ENCODE measurements at regions not wholly inside any gene's neighbourhood (a gene's known extent, or its start where the extent isn't known, plus 50 kb on each side); places are given as distances from the start of the nearest gene placed in this dataset.

- DNase-seq (no peak), ATAC-seq (replicated peaks) (no peak)
- Mint-ChIP-seq H3K36me3 (ENCODE audit: insufficient read depth) (no peaks in the 10 kb centered on the region), H3K27ac (no peak overlapping the region), H3K27me3 (no peaks in the 10 kb centered on the region), H3K9me3 (peaks cover 7% of the 10 kb centered on the region in 2 donors), H3K4me3 (no peak overlapping the region), H3K4me1 (ENCODE audit: low read depth in 2 of 2) (no peaks in the 10 kb centered on the region)
Measured at GRCh38 chr7:68336594-68336993, 1261.7 kb upstream of the AUTS2 start.

DNA sequence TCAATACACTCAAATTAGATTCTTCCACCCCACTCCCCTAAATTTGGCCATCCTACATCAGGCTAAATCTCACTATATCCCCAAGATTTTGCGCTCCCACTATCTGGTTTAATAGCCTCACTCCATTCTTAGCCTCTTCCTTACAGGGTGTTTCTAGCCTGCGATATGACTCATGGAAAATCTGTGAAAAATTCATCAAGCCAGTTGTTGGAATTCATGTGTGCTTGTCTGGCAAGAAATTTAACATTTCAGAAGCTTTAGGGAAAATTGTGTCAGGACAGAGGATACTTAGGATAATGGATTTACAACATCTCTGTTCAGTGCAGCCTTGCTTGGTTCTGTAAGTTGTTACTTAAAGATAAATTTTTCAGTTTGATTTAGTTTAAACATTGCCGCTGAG, 1249.9 kb upstream of the AUTS2 start:
- Mint-ChIP-seq H3K27ac (no peak overlapping the region), H3K4me1 (ENCODE audit: low read depth in 2 of 2) (no peaks in the 10 kb centered on the region), H3K27me3 (no peaks in the 10 kb centered on the region), H3K4me3 (no peak overlapping the region), H3K36me3 (ENCODE audit: insufficient read depth) (no peaks in the 10 kb centered on the region), H3K9me3 (peaks cover 0 to 12% of the 10 kb centered on the region in 2 donors)
- no peak for DNase-seq
- ATAC-seq (replicated peaks), result no peak

- peaks cover 0 to 30% of the 10 kb centered on the region in 2 donors for H3K9me3 Mint-ChIP-seq
- no peak overlapping the region for H3K4me3 Mint-ChIP-seq
- no peaks in the 10 kb centered on the region for H3K4me1 Mint-ChIP-seq (ENCODE audit: low read depth in 2 of 2)
- no peak for DNase-seq
- H3K27me3 Mint-ChIP-seq, result no peaks in the 10 kb centered on the region
- no peak overlapping the region for H3K27ac Mint-ChIP-seq
- ATAC-seq (replicated peaks), result no peak
- no peaks in the 10 kb centered on the region for H3K36me3 Mint-ChIP-seq (ENCODE audit: insufficient read depth)
Measured at GRCh38 chr7:68362745-68363518, 1235.3 kb upstream of the AUTS2 start.

DNA sequence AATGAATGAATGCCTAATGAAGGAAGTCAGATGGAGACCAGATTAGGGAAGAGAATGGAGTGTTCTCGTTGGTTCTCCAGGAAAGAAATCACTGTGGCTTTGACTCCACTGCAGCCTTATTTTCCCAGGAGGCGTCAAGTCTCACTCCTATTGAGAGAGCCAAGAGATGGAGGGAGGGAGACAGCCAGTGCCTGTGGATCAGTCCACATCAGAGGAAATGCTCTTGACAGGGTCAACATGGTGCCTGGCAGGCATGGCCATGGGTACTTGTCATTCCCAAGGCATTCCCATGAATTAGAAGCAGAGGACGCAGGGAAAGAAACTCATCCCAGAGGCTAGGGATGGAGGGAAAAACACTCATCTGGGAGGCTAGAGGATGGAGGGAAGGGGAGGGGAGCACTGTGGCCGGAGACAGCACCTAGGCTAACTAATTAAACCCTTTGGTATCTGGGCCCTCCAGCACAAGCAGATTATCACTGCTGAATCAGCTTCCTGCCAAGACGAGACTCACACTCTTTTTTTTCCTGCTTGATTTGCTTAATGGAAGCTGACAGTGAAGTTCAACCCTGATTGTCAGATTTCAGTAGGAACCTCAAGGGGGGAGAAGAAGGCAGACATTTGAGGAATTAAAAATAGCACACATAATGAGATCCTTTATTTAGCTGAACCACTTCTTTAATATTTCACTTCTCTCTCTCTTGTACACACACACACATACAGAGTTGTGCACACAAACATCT, 1233.2 kb upstream of the AUTS2 start:
- Mint-ChIP-seq H3K27ac (no peak overlapping the region), H3K4me3 (no peak overlapping the region), H3K9me3 (peaks cover 5 to 38% of the 10 kb centered on the region in 2 donors), H3K36me3 (ENCODE audit: insufficient read depth) (no peaks in the 10 kb centered on the region), H3K4me1 (ENCODE audit: low read depth in 2 of 2) (no peaks in the 10 kb centered on the region), H3K27me3 (no peaks in the 10 kb centered on the region)
- ATAC-seq (replicated peaks) (no peak), DNase-seq (no peak)

- Mint-ChIP-seq H3K36me3 (ENCODE audit: insufficient read depth) (no peaks in the 10 kb centered on the region), H3K4me1 (ENCODE audit: low read depth in 2 of 2) (no peaks in the 10 kb centered on the region), H3K4me3 (no peak overlapping the region), H3K27me3 (no peaks in the 10 kb centered on the region), H3K9me3 (peaks cover 10 to 20% of the 10 kb centered on the region in 2 donors), H3K27ac (no peak overlapping the region)
- DNase-seq (no peak), ATAC-seq (replicated peaks) (no peak)
Measured at GRCh38 chr7:68371985-68372384, 1226.3 kb upstream of the AUTS2 start.

DNA sequence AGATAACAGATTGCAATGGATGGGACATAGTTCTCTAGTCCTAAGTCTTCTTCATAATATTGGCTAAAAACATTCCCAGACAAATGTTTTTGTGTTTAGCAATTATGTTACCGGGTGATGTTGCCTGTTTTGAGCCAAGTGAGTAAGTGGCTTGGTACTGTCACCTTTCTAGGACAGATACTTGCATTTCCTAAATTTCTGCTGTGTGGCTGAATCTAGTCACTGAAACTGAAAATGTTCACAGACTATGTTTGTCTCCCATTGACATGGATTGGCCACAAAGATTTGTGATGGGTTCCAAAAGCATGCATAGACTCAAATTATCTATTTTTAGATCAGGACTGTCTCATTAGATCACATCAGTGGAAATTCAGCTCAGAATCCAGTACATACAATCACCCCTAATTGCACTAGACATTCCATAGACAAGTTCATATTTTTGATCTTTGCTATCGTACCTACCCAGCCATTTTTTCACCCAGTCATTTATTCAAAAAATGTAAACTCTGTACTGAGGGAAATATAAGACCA, 1222.1 kb upstream of the AUTS2 start:
- Mint-ChIP-seq H3K4me3 (no peak overlapping the region), H3K27ac (no peak overlapping the region), H3K36me3 (ENCODE audit: insufficient read depth) (no peaks in the 10 kb centered on the region), H3K4me1 (ENCODE audit: low read depth in 2 of 2) (no peaks in the 10 kb centered on the region), H3K27me3 (no peaks in the 10 kb centered on the region), H3K9me3 (peaks cover 5 to 27% of the 10 kb centered on the region in 2 donors)
- ATAC-seq (replicated peaks), result no peak
- no peak for DNase-seq

- peaks cover 3 to 36% of the 10 kb centered on the region in 2 donors for H3K9me3 Mint-ChIP-seq
- H3K36me3 Mint-ChIP-seq (ENCODE audit: insufficient read depth), result no peaks in the 10 kb centered on the region
- H3K4me3 Mint-ChIP-seq, result no peak overlapping the region
- DNase-seq, result no peak
- H3K4me1 Mint-ChIP-seq (ENCODE audit: low read depth in 2 of 2), result no peaks in the 10 kb centered on the region
- no peak overlapping the region for H3K27ac Mint-ChIP-seq
- ATAC-seq (replicated peaks), result no peak
- H3K27me3 Mint-ChIP-seq, result no peaks in the 10 kb centered on the region
Measured at GRCh38 chr7:68381731-68382130, 1216.5 kb upstream of the AUTS2 start.

DNA sequence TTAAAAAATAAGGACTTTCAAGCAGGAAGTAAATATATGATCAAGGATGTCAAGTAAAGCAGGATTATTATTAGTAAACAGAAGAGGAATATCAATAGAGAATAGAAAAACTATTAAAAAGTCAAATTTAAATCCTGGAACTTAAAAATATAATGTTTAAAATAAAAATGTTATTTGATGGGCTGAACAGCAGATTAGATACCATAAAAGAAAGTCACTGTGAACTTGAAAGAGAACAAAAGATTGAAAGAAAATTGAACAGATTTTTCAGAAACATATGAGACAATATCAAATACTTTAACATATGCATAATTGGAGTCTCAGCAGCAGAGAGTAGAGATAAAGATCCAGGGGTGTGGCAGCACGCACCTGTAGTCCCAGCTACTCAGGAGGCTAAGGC, 1213.7 kb upstream of the AUTS2 start:
- DNase-seq (no peak), ATAC-seq (replicated peaks) (no peak)
- H3K27ac Mint-ChIP-seq, result no peak overlapping the region
- H3K36me3 Mint-ChIP-seq (ENCODE audit: insufficient read depth), result no peaks in the 10 kb centered on the region
- H3K9me3 Mint-ChIP-seq, result peaks cover 8 to 33% of the 10 kb centered on the region in 2 donors
- no peaks in the 10 kb centered on the region for H3K4me1 Mint-ChIP-seq (ENCODE audit: low read depth in 2 of 2)
- no peak overlapping the region for H3K4me3 Mint-ChIP-seq
- no peaks in the 10 kb centered on the region for H3K27me3 Mint-ChIP-seq

DNA sequence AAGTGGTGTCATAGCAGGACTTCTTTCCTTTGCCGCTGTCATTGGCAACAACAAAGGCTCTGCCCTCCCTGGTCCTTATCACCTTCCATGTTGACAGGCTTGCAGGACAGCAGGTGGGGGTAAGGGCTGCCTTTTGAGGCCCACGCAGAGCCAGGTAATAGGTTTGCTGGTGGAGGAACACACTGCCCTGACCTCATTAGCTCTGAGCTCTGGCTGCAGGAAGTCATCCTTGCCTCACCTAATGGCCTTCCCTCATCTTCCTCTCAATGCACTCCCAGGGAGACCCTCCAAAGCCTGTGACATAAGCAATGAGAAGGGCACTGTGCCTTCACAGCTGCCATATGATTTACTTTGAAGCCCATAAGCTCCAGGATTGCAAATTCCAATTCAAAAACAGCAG, 1205.2 kb upstream of the AUTS2 start:
- H3K27me3 Mint-ChIP-seq, result no peaks in the 10 kb centered on the region
- H3K27ac Mint-ChIP-seq, result no peak overlapping the region
- ATAC-seq (replicated peaks) (no peak), DNase-seq (no peak)
- no peaks in the 10 kb centered on the region for H3K4me1 Mint-ChIP-seq (ENCODE audit: low read depth in 2 of 2)
- no peaks in the 10 kb centered on the region for H3K36me3 Mint-ChIP-seq (ENCODE audit: insufficient read depth)
- H3K4me3 Mint-ChIP-seq, result no peak overlapping the region
- H3K9me3 Mint-ChIP-seq, result peaks cover 8 to 35% of the 10 kb centered on the region in 2 donors

DNA sequence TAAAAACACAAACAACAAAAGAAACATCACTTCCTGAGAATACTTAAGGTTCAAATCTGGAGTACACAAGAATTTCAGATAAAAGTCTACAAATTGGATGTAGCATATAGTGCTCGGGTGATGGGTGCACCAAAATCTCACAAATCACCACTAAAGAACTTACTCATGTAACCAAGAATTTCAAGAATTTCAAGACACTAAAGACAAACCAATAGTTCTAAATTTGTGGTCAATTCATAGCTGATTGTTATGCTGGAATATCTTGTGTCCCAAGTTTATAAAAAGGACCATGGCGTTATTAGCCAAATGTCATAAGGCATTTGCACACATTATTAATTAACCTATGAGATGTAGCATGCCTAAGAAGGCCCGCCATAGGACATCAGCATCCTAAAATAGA, 1204.1 kb upstream of the AUTS2 start:
- Mint-ChIP-seq H3K4me3 (no peak overlapping the region), H3K4me1 (ENCODE audit: low read depth in 2 of 2) (no peaks in the 10 kb centered on the region), H3K36me3 (ENCODE audit: insufficient read depth) (no peaks in the 10 kb centered on the region), H3K27ac (no peak overlapping the region), H3K27me3 (no peaks in the 10 kb centered on the region), H3K9me3 (peaks cover 4 to 28% of the 10 kb centered on the region in 2 donors)
- ATAC-seq (replicated peaks) (no peak), DNase-seq (no peak)

- DNase-seq, result no peak
- no peak overlapping the region for H3K27ac Mint-ChIP-seq
- peaks cover 3 to 6% of the 10 kb centered on the region in 2 donors for H3K9me3 Mint-ChIP-seq
- no peaks in the 10 kb centered on the region for H3K4me1 Mint-ChIP-seq (ENCODE audit: low read depth in 2 of 2)
- no peaks in the 10 kb centered on the region for H3K27me3 Mint-ChIP-seq
- no peaks in the 10 kb centered on the region for H3K36me3 Mint-ChIP-seq (ENCODE audit: insufficient read depth)
- ATAC-seq (replicated peaks), result no peak
- H3K4me3 Mint-ChIP-seq, result no peak overlapping the region
Measured at GRCh38 chr7:68399991-68400590, 1198.2 kb upstream of the AUTS2 start.

DNA sequence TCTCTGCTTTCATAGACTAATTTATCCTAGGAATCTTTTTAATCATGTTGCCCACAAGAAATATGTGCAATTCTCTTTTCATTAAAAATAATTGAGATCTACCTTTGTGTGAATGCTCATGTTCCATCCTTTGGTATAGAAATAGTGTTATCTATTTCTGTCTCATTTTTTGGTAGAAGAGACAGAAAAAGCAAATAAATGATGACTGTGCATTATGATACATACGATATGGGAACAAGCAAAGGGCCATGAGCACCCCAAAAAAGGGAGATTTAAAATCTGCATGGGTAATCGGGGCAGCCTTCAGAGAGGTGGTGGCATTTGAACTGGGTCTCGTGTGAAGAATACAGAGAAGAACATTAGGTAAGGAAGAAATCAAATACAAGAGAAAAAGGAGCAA, 1197.5 kb upstream of the AUTS2 start:
- Mint-ChIP-seq H3K4me1 (ENCODE audit: low read depth in 2 of 2) (no peaks in the 10 kb centered on the region), H3K27ac (no peak overlapping the region), H3K36me3 (ENCODE audit: insufficient read depth) (no peaks in the 10 kb centered on the region)

DNA sequence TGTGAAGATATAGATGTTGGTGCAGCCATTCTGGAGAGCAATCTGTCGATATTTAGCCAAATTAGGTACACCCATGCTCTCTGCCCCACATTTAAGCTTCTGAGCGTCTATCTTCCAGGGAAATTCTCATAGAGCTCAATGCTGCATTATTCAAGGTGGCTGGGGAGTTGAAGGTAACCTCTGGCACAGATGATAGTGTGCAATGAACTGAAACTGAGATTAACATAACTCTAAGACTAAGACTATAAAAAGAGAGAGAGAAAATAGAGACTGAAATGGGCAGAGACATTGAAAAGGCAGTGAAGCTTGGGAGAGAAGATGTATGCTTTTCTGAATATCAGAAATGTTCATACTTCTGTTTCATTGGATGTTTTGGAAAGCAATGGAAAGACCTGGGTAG, 1197.0 kb upstream of the AUTS2 start:
- DNase-seq, result no peak
- H3K4me1 Mint-ChIP-seq (ENCODE audit: low read depth in 2 of 2), result no peaks in the 10 kb centered on the region
- H3K4me3 Mint-ChIP-seq, result no peak overlapping the region
- no peaks in the 10 kb centered on the region for H3K36me3 Mint-ChIP-seq (ENCODE audit: insufficient read depth)
- H3K27me3 Mint-ChIP-seq, result no peaks in the 10 kb centered on the region
- no peak for ATAC-seq (replicated peaks)
- H3K27ac Mint-ChIP-seq, result no peak overlapping the region
- H3K9me3 Mint-ChIP-seq, result peaks cover 3 to 11% of the 10 kb centered on the region in 2 donors

More for the DNA sequence above, 1197.5 kb upstream of the AUTS2 start:
- Mint-ChIP-seq H3K4me3 (no peak overlapping the region), H3K27me3 (no peaks in the 10 kb centered on the region), H3K9me3 (peaks cover 3 to 11% of the 10 kb centered on the region in 2 donors)
- DNase-seq (no peak), ATAC-seq (replicated peaks) (no peak)

Measured in effector memory CD8-positive, alpha-beta T cell (primary cell).